ENCODE measurements at regions not wholly inside any gene's neighbourhood (a gene's known extent, or its start where the extent isn't known, plus 50 kb on each side); places are given as distances from the start of the nearest gene placed in this dataset.

GRCh38 chr5:104372376-104372775 lies 809.8 kb upstream of the NUDT12 start:
- no peaks in the 10 kb centered on the region for H3K4me1 ChIP-seq (ENCODE audit: control insufficient read depth, extremely low read depth, insufficient read depth, low read length)
- no peak overlapping the region for H3K9ac ChIP-seq (replicated peaks; ENCODE audit: extremely low read depth, insufficient read depth, low read length)
- dilution Hi-C loops (cut with MboI; ENCODE audit: extremely low pct_ligation_motif_present, low sequenced_read_pairs) (no loop called here), intact Hi-C loops (cut with micrococcal nuclease) (no loop called here)
- ChIA-PET POLR2A (no interaction called here), CTCF (interaction anchor here (1.1 kb wide), 1 partner anchor 147 kb away, joined by 3 read pairs; no protein-coding TSS in a partner anchor)
- H3K79me2 ChIP-seq (ENCODE audit: control insufficient read depth, insufficient read depth, low read length), result no peaks in the 10 kb centered on the region
- peaks cover 2% of the 10 kb centered on the region for H3K9me1 ChIP-seq (replicated peaks; ENCODE audit: control insufficient read depth, extremely low read depth, insufficient read depth, low read length)
- H3K4me2 ChIP-seq (ENCODE audit: insufficient read depth, low read length), result no peak overlapping the region
- TF ChIP-seq CTCF (IDR thresholded peaks at IDR 0.05; ENCODE audit: extremely low read depth in 1 of 2, insufficient read depth in 1 of 2, low read depth in 1 of 2, low read length in 2 of 2) (no peak), POLR2A (IDR thresholded peaks at IDR 0.05; ENCODE audit: low read depth, low read length) (no peak), EZH2 (IDR thresholded peaks at IDR 0.05; ENCODE audit: borderline replicate concordance, low read depth, low read length, severe bottlenecking) (no peak), JUN (IDR thresholded peaks at IDR 0.05; ENCODE audit: borderline replicate concordance, insufficient read depth, insufficient read length, low read depth) (no peak), MAX (IDR thresholded peaks at IDR 0.05; ENCODE audit: insufficient read depth, insufficient read length) (no peak), GATA2 (IDR thresholded peaks at IDR 0.05; ENCODE audit: insufficient read depth, insufficient read length, low read depth, low read length) (no peak), POLR2AphosphoS5 (IDR thresholded peaks at IDR 0.05; ENCODE audit: insufficient read depth, low read depth, low read length) (no peak), MYC (IDR thresholded peaks at IDR 0.05; ENCODE audit: low read depth, low read length) (no peak), FOS (IDR thresholded peaks at IDR 0.05; ENCODE audit: borderline replicate concordance, insufficient read depth, low read length) (no peak)
- H2AFZ ChIP-seq (ENCODE audit: low read depth, low read length), result no peak overlapping the region
- no peaks in the 10 kb centered on the region for H4K20me1 ChIP-seq (replicated peaks; ENCODE audit: control insufficient read depth, extremely low read depth, insufficient read depth, low read length)
- no peak overlapping the region for H3K4me3 ChIP-seq (replicated peaks in 1 of 3; ENCODE audit: insufficient read depth in 1 of 3, low read depth in 1 of 3, low read length in 3 of 3)
- FAIRE-seq (no peak), DNase-seq (ENCODE audit: low read depth, low spot score) (peak; percentile 28)
- no TSS peak for BruUV-seq (replicated peaks)
- no peaks in the 10 kb centered on the region for H3K36me3 ChIP-seq (ENCODE audit: control insufficient read depth in 2 of 2, extremely low read depth in 1 of 2, insufficient read depth in 2 of 2, low read length in 2 of 2)
- no peak overlapping the region for H3K27ac ChIP-seq (ENCODE audit: insufficient read depth, low read depth, low read length)
- H3K27me3 ChIP-seq (ENCODE audit: control insufficient read depth in 2 of 2, insufficient read depth in 2 of 2, low read length in 2 of 2), result no peaks in the 10 kb centered on the region
- H3K9me3 ChIP-seq (replicated peaks; ENCODE audit: control insufficient read depth, insufficient read depth, low read length), result no peaks in the 10 kb centered on the region

All from endothelial cell of umbilical vein (primary cell).